ENCODE measurements at regions not wholly inside any gene's neighbourhood (a gene's known extent, or its start where the extent isn't known, plus 50 kb on each side); places are given as distances from the start of the nearest gene placed in this dataset.
"Not testable (repeated sequence)": the region's sequence is repeated elsewhere in the genome, so short reads cannot be mapped to it uniquely, and the experiment has no call there.

- Mint-ChIP-seq H3K4me1 (no peaks in the 10 kb centered on the region), H3K4me3 (no peak overlapping the region), H3K9me3 (no peaks in the 10 kb centered on the region), H3K27me3 (ENCODE audit: low read depth) (no peaks in the 10 kb centered on the region), H3K36me3 (ENCODE audit: low read depth) (no peaks in the 10 kb centered on the region), H3K27ac (no peak overlapping the region)
- no peak for TF ChIP-seq CTCF (IDR thresholded peaks at IDR 0.05; ENCODE audit: unreplicated experiment in 3 of 3)
These were observed 1223.2 kb downstream of the OTOL1 start for GRCh38 chr3:162719684-162720341.

- Mint-ChIP-seq H3K4me1 (no peaks in the 10 kb centered on the region), H3K27me3 (ENCODE audit: low read depth) (no peaks in the 10 kb centered on the region), H3K9me3 (no peaks in the 10 kb centered on the region), H3K36me3 (ENCODE audit: low read depth) (no peaks in the 10 kb centered on the region), H3K27ac (no peak overlapping the region), H3K4me3 (no peak overlapping the region)
- TF ChIP-seq CTCF (IDR thresholded peaks at IDR 0.05; ENCODE audit: unreplicated experiment in 3 of 3) = no peak
These were observed 1225.1 kb downstream of the OTOL1 start for GRCh38 chr3:162721736-162722135.

GRCh38 chr3:162722337-162722736 is 1225.7 kb downstream of the OTOL1 start:
- H3K9me3 Mint-ChIP-seq = no peaks in the 10 kb centered on the region
- H3K27ac Mint-ChIP-seq = no peak overlapping the region
- H3K27me3 Mint-ChIP-seq (ENCODE audit: low read depth) = no peaks in the 10 kb centered on the region
- no peaks in the 10 kb centered on the region for H3K4me1 Mint-ChIP-seq
- no peak overlapping the region for H3K4me3 Mint-ChIP-seq
- TF ChIP-seq CTCF (IDR thresholded peaks at IDR 0.05; ENCODE audit: unreplicated experiment in 3 of 3) = no peak
- no peaks in the 10 kb centered on the region for H3K36me3 Mint-ChIP-seq (ENCODE audit: low read depth)

- not testable (repeated sequence) for H3K27ac Mint-ChIP-seq; H3K9me3 Mint-ChIP-seq; H3K36me3 Mint-ChIP-seq (ENCODE audit: low read depth); H3K27me3 Mint-ChIP-seq (ENCODE audit: low read depth); H3K4me1 Mint-ChIP-seq; H3K4me3 Mint-ChIP-seq
These were observed 1226.2 kb downstream of the OTOL1 start for GRCh38 chr3:162722796-162723195.

GRCh38 chr3:162729686-162730085 is 1233.1 kb downstream of the OTOL1 start:
- Mint-ChIP-seq H3K27me3 (ENCODE audit: low read depth) (no peaks in the 10 kb centered on the region), H3K4me1 (no peaks in the 10 kb centered on the region), H3K36me3 (ENCODE audit: low read depth) (no peaks in the 10 kb centered on the region), H3K27ac (no peak overlapping the region), H3K4me3 (no peak overlapping the region), H3K9me3 (no peaks in the 10 kb centered on the region)
- TF ChIP-seq CTCF (IDR thresholded peaks at IDR 0.05; ENCODE audit: unreplicated experiment in 3 of 3) = no peak

GRCh38 chr3:162731961-162732360 is 1235.4 kb downstream of the OTOL1 start:
- H3K27ac Mint-ChIP-seq; H3K36me3 Mint-ChIP-seq (ENCODE audit: low read depth); H3K27me3 Mint-ChIP-seq (ENCODE audit: low read depth); H3K9me3 Mint-ChIP-seq; H3K4me1 Mint-ChIP-seq; H3K4me3 Mint-ChIP-seq: not testable (repeated sequence)

- H3K27me3 Mint-ChIP-seq (ENCODE audit: low read depth) = no peaks in the 10 kb centered on the region
- H3K4me3 Mint-ChIP-seq = no peak overlapping the region
- TF ChIP-seq CTCF (IDR thresholded peaks at IDR 0.05; ENCODE audit: unreplicated experiment in 3 of 3) = no peak
- no peaks in the 10 kb centered on the region for H3K4me1 Mint-ChIP-seq
- no peaks in the 10 kb centered on the region for H3K9me3 Mint-ChIP-seq
- no peak overlapping the region for H3K27ac Mint-ChIP-seq
- H3K36me3 Mint-ChIP-seq (ENCODE audit: low read depth) = no peaks in the 10 kb centered on the region
These were observed 1242.2 kb downstream of the OTOL1 start for GRCh38 chr3:162738784-162739183.

Data from nephron (organoid).